H9 (cell line): ENCODE measurements at regions not wholly inside any gene's neighbourhood (a gene's known extent, or its start where the extent isn't known, plus 50 kb on each side); places are given as distances from the start of the nearest gene placed in this dataset.

Source experiments
- DNase-seq: peaks from one replicate; pipeline ENCODE4 v3.0.0-alpha.2; 2017
- H2AFZ ChIP-seq: one replicate; pipeline ENCODE4 v1.6.1; 2013; ENCODE audit warnings: mild to moderate bottlenecking, low read length, control low read depth, moderate library complexity
- H2AK5ac ChIP-seq: 2 replicates; pipeline ENCODE4 v1.6.1; 2013; ENCODE audit warnings: low read length, control low read depth, mixed read lengths; ENCODE audit not compliant: insufficient read length
- H2BK120ac ChIP-seq: one replicate; pipeline ENCODE4 v1.6.1; 2013; ENCODE audit warnings: low read depth, mild to moderate bottlenecking, low read length, control low read depth, inconsistent platforms; ENCODE audit not compliant: poor library complexity, severe bottlenecking
- H2BK12ac ChIP-seq: 2 replicates; pipeline ENCODE4 v1.6.1; 2013; ENCODE audit warnings: low read length, control low read depth, mixed read lengths, low read depth; ENCODE audit not compliant: insufficient read length
- H2BK15ac ChIP-seq: 2 replicates; pipeline ENCODE4 v1.6.1; 2013; ENCODE audit warnings: low read depth, low read length, control low read depth
- H2BK20ac ChIP-seq: one replicate; pipeline ENCODE4 v1.6.1; 2013; ENCODE audit warnings: low read depth, mild to moderate bottlenecking, low read length, control low read depth, inconsistent platforms; ENCODE audit not compliant: poor library complexity, severe bottlenecking
- H2BK5ac ChIP-seq: 2 replicates; pipeline ENCODE4 v1.6.1; 2013; ENCODE audit warnings: low read length, control low read depth, mixed read lengths; ENCODE audit not compliant: insufficient read length
- H3K14ac ChIP-seq: 2 replicates; pipeline ENCODE4 v1.6.1; 2013; ENCODE audit warnings: low read length, control low read depth; ENCODE audit not compliant: insufficient read depth
- H3K18ac ChIP-seq: 2 replicates; pipeline ENCODE4 v1.6.1; 2013; ENCODE audit warnings: low read depth, mild to moderate bottlenecking, mixed read lengths, low read length, control low read depth; ENCODE audit not compliant: insufficient read length
- H3K23ac ChIP-seq: 2 replicates; pipeline ENCODE4 v1.6.1; 2013; ENCODE audit warnings: low read length, control low read depth, mixed read lengths, low read depth; ENCODE audit not compliant: insufficient read length
- H3K23me2 ChIP-seq: 2 replicates; pipeline ENCODE4 v1.6.1; 2013; ENCODE audit warnings: low read depth, mild to moderate bottlenecking, mixed read lengths, low read length, control low read depth; ENCODE audit not compliant: insufficient read length, poor library complexity, severe bottlenecking
- H3K27ac ChIP-seq: 2 replicates; pipeline ENCODE4 v1.5.1; 2013; ENCODE audit warnings: low read length, control low read depth, mixed read lengths, low read depth; ENCODE audit not compliant: insufficient read length
- H3K27me3 ChIP-seq: 2 replicates; pipeline ENCODE4 v1.6.1; 2013; ENCODE audit warnings: low read length, control low read depth, inconsistent platforms; ENCODE audit not compliant: insufficient read depth
- H3K4ac ChIP-seq: 2 replicates; pipeline ENCODE4 v1.6.1; 2013; ENCODE audit warnings: low read depth, mild to moderate bottlenecking, control low read depth, inconsistent platforms, low read length, moderate library complexity
- H3K4me1 ChIP-seq: 2 replicates; pipeline ENCODE4 v1.6.1; 2013; ENCODE audit warnings: low read length, control low read depth, inconsistent platforms; ENCODE audit not compliant: insufficient read depth
- H3K4me2 ChIP-seq: 2 replicates; pipeline ENCODE4 v1.6.1; 2013; ENCODE audit warnings: low read length, control low read depth, mixed read lengths; ENCODE audit not compliant: insufficient read length, insufficient read depth
- H3K56ac ChIP-seq: 2 replicates; pipeline ENCODE4 v1.6.1; 2013; ENCODE audit warnings: low read depth, mild to moderate bottlenecking, mixed read lengths, low read length, control low read depth; ENCODE audit not compliant: insufficient read length
- H3K79me1 ChIP-seq: 2 replicates; pipeline ENCODE4 v1.6.1; 2013; ENCODE audit warnings: low read depth, mild to moderate bottlenecking, moderate library complexity, low read length, control low read depth, inconsistent platforms; ENCODE audit not compliant: insufficient read depth, poor library complexity, severe bottlenecking
- H3K79me2 ChIP-seq: 2 replicates; pipeline ENCODE4 v1.6.1; 2013; ENCODE audit warnings: low read length, control low read depth, inconsistent platforms; ENCODE audit not compliant: insufficient read depth
- H3K9ac ChIP-seq: 2 replicates; pipeline ENCODE4 v1.6.1; 2013; ENCODE audit warnings: low read length, control low read depth, mixed read lengths; ENCODE audit not compliant: insufficient read length; ENCODE audit errors: extremely low read depth
- H3K9me3 ChIP-seq: one replicate; pipeline ENCODE4 v1.6.1; 2013; ENCODE audit warnings: low read depth, low read length, inconsistent platforms; ENCODE audit not compliant: control insufficient read depth
- H3T11ph ChIP-seq: one replicate; pipeline ENCODE4 v1.6.1; 2013; ENCODE audit warnings: mild to moderate bottlenecking, low read length, control low read depth, inconsistent platforms
- H4K20me1 ChIP-seq: one replicate; pipeline ENCODE4 v1.6.1; 2013; ENCODE audit not compliant: control insufficient read depth, insufficient read length, insufficient read depth
- H4K5ac ChIP-seq: 2 replicates; pipeline ENCODE4 v1.6.1; 2013; ENCODE audit warnings: low read depth, mild to moderate bottlenecking, mixed read lengths, low read length, control low read depth; ENCODE audit not compliant: insufficient read length
- H4K8ac ChIP-seq: replicated peaks from 2 replicates; pipeline ENCODE4 v1.6.1; 2013; ENCODE audit warnings: low read length, control low read depth, mixed read lengths, low read depth; ENCODE audit not compliant: insufficient read length
- H4K91ac ChIP-seq: 2 replicates; pipeline ENCODE4 v1.6.1; 2013; ENCODE audit warnings: low read depth, mild to moderate bottlenecking, moderate library complexity, mixed read lengths, low read length, control low read depth; ENCODE audit not compliant: insufficient read length
- H3K27ac Mint-ChIP-seq, 3 experiments: 2 replicates in 2 of 3; 3 replicates in 1 of 3; pipeline ENCODE4 v1.8.0; 2020 to 2021; ENCODE audit warnings: mixed read lengths in 3 of 3, mild to moderate bottlenecking in 1 of 3, moderate library complexity in 1 of 3
- H3K27me3 Mint-ChIP-seq: 2 replicates; pipeline ENCODE4 v1.8.0; 2021; ENCODE audit warnings: low read depth, mild to moderate bottlenecking, moderate library complexity, mixed read lengths
- H3K36me3 Mint-ChIP-seq, 3 experiments: 2 replicates in 2 of 3; 3 replicates in 1 of 3; pipeline ENCODE4 v1.8.0; 2020 to 2021; ENCODE audit warnings: low read depth in 3 of 3, mixed read lengths in 3 of 3; ENCODE audit not compliant: insufficient read depth in 1 of 3
- H3K4me1 Mint-ChIP-seq, 2 experiments: 2 replicates each; pipeline ENCODE4 v1.8.0; 2020; ENCODE audit warnings: mixed read lengths in 2 of 2
- H3K4me3 Mint-ChIP-seq, 2 experiments: 2 replicates in 1 of 2; 3 replicates in 1 of 2; pipeline ENCODE4 v1.8.0; 2020 to 2021; ENCODE audit warnings: mild to moderate bottlenecking in 2 of 2, mixed read lengths in 2 of 2, moderate library complexity in 1 of 2
- H3K9me3 Mint-ChIP-seq, 2 experiments: 2 replicates in 1 of 2; 3 replicates in 1 of 2; pipeline ENCODE4 v1.8.0; 2020; ENCODE audit warnings: mild to moderate bottlenecking in 2 of 2, mixed read lengths in 2 of 2, moderate library complexity in 1 of 2
- CTCF ChIP-seq: fragments of 200-600 bp; sonication (generic); conservative IDR thresholded peaks from 3 replicates; pipeline ENCODE4 v1.8.0; 2021; ENCODE audit warnings: antibody characterized with exemption, mild to moderate bottlenecking
- WGBS: extraction: QIAGEN DNeasy Blood & Tissue Kit; methylation state at CpG from one replicate; pipeline ENCODE4 v1.1.7; 2013; ENCODE audit warnings: missing lambda C conversion rate, low lambda C conversion rate, mixed read lengths; ENCODE audit not compliant: insufficient read length; ENCODE audit errors: extremely low coverage; 5-methylcytosine and 5-hydroxymethylcytosine counted together

DNA sequence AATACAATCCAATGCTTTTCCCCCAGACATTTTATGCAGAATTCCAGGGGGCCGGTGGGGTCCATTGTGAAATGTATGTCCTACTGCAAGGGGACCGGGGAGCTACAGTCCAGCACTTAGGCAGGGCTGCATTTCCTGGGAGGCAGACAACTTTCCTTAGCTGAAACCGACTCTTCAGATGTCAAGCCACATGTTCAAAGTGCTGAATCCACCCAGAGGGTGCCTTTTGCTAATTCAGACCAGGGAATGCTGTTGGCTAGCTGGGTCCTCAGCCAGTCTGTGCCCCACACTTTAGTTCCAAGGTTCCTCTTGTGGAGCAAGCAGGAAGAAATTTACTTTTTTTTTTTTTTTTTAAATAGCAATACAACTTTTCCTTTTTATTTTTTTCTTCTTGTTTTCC is 219.5 kb upstream of the LRTM1 start:
- Mint-ChIP-seq H3K4me3 (no peak overlapping the region), H3K27ac (no peak overlapping the region), H3K36me3 (no peaks in the 10 kb centered on the region), H3K27me3 (peaks cover 8% of the 10 kb centered on the region), H3K9me3 (no peaks in the 10 kb centered on the region), H3K4me1 (no peaks in the 10 kb centered on the region)
- no peaks in the 10 kb centered on the region for H3K27me3 ChIP-seq
- H3K79me2 ChIP-seq: no peaks in the 10 kb centered on the region
- no CpG with 5 or more reads among the region's 3 CpGs for WGBS
- H2BK120ac ChIP-seq: no peak overlapping the region
- H3T11ph ChIP-seq: no peak overlapping the region
- no peaks in the 10 kb centered on the region for H3K4me1 ChIP-seq
- no peak overlapping the region for H2BK20ac ChIP-seq
- no peaks in the 10 kb centered on the region for H3K23me2 ChIP-seq
- no peak overlapping the region for H3K27ac ChIP-seq
- H3K9ac ChIP-seq: no peak overlapping the region
- no peaks in the 10 kb centered on the region for H3K9me3 ChIP-seq
- no peak overlapping the region for H2BK5ac ChIP-seq
- H3K23ac ChIP-seq: no peak overlapping the region
- H2BK12ac ChIP-seq: no peak overlapping the region
- no peak overlapping the region for H3K4ac ChIP-seq
- no peak for DNase-seq
- no peak overlapping the region for H4K5ac ChIP-seq
- no peak overlapping the region for H2AK5ac ChIP-seq
- no peak overlapping the region for H3K18ac ChIP-seq
- H4K20me1 ChIP-seq: no peaks in the 10 kb centered on the region
- no peak overlapping the region for H2BK15ac ChIP-seq
- no peak overlapping the region for H2AFZ ChIP-seq
- no peak overlapping the region for H4K8ac ChIP-seq
- H4K91ac ChIP-seq: no peak overlapping the region
- H3K14ac ChIP-seq: no peak overlapping the region
- H3K79me1 ChIP-seq: no peaks in the 10 kb centered on the region
- no peak for TF ChIP-seq CTCF
- H3K4me2 ChIP-seq: no peak overlapping the region
- H3K56ac ChIP-seq: no peak overlapping the region
